ENCODE measurements at regions not wholly inside any gene's neighbourhood (a gene's known extent, or its start where the extent isn't known, plus 50 kb on each side); places are given as distances from the start of the nearest gene placed in this dataset.
"Not testable (repeated sequence)": the region's sequence is repeated elsewhere in the genome, so short reads cannot be mapped to it uniquely, and the experiment has no call there.

DNA sequence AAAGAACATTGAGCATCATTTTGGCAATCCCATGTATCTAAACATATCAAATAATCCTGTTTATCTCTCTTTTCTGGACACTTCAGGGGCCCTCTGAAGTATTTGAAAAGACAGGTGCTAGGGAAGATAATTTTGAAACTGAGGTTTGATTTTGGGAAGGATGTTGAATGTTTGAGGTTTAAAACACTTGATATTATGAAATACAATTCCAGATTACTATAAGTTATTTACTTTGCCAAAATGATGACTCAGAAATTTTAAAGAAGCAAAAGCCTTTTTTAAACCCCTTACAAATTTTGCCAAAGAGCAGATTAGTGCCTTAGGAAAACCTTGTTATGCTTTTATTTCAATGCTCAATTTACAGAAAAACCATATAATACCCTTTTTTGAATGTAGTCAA lies 99.1 kb upstream of the ARMC3 start:
- TF ChIP-seq YY1 (IDR thresholded peaks at IDR 0.05; ENCODE audit: insufficient read depth, insufficient read length); ZNF274 (IDR thresholded peaks at IDR 0.05; ENCODE audit: low read depth, low read length): not testable (repeated sequence)

Measured in NT2/D1 (cell line).